HFF-Myc (cell line): ENCODE measurements at regions not wholly inside any gene's neighbourhood (a gene's known extent, or its start where the extent isn't known, plus 50 kb on each side); places are given as distances from the start of the nearest gene placed in this dataset.

Experiments
- DNase-seq: peaks from one replicate; pipeline ENCODE4 v3.0.0-alpha.2; 2011; ENCODE audit warnings: low read depth; ENCODE audit errors: extremely low read depth
- H3K4me3 ChIP-seq: replicated peaks from 2 replicates; pipeline ENCODE4 v1.5.1; 2011; ENCODE audit warnings: low read depth, mild to moderate bottlenecking, control low read depth, low read length
- TF ChIP-seq, protein P1 (sequence below): IDR thresholded peaks from 2 replicates; pipeline ENCODE4 v1.5.1; 2012; ENCODE audit warnings: mild to moderate bottlenecking, low read depth, low read length, control low read depth; ENCODE audit errors: missing control alignments

DNA sequence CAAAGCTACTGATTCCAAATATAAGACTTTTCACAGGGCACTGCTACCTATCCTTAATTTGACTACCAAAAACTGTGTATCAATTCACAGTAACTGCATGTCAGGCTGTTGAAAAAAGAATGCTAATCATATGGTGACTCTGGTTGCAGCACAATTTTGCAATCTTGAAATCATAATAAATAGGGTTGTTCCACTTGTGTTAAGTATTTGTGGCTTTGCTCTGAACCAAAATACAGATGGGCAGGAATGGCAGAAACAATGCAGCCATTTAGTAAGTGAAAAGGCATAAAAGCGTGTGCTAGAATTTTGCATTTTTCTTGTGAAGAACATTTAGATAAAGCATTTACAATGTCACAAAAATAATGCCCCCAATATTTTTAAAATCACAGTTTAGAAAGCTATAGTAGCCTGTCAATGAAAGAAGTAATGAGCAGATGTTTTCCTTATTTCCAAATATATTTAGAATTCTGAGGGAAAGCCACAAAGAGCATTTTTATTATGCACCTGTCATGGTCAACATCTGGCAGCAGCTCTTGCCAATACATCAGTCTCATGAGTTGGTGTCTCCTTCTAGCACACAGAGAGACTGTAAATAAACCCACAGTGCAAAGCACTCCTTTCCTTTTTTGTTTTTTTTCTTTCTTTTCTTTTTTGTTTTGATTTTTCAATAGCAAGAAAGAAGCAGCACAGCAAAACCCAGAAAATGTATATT is 54.8 kb upstream of the PAM start:
- no peak for DNase-seq
- TF ChIP-seq, protein P1, sequence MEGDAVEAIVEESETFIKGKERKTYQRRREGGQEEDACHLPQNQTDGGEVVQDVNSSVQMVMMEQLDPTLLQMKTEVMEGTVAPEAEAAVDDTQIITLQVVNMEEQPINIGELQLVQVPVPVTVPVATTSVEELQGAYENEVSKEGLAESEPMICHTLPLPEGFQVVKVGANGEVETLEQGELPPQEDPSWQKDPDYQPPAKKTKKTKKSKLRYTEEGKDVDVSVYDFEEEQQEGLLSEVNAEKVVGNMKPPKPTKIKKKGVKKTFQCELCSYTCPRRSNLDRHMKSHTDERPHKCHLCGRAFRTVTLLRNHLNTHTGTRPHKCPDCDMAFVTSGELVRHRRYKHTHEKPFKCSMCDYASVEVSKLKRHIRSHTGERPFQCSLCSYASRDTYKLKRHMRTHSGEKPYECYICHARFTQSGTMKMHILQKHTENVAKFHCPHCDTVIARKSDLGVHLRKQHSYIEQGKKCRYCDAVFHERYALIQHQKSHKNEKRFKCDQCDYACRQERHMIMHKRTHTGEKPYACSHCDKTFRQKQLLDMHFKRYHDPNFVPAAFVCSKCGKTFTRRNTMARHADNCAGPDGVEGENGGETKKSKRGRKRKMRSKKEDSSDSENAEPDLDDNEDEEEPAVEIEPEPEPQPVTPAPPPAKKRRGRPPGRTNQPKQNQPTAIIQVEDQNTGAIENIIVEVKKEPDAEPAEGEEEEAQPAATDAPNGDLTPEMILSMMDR: no peak
- no peak overlapping the region for H3K4me3 ChIP-seq

DNA sequence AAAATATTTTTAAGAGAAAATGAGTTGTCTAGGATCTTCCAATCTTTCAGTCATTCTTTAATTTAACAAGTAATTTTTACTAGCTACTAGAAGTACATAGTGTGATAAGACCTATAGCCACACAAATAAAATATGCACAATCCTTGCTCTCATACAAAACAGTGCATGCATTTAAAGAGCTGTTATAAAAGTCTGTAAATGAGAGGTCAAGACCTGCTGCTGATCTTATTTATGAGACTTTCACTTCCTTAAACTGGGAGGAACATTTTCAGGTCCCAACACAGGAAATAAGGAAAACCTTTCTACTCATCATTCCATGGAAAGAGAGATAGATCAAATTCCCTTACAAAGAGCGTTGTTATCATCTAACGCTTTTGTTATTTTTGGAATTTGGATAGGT is 54.2 kb upstream of the PAM start:
- no peak overlapping the region for H3K4me3 ChIP-seq
- TF ChIP-seq, protein P1: no peak
- DNase-seq: no peak

DNA sequence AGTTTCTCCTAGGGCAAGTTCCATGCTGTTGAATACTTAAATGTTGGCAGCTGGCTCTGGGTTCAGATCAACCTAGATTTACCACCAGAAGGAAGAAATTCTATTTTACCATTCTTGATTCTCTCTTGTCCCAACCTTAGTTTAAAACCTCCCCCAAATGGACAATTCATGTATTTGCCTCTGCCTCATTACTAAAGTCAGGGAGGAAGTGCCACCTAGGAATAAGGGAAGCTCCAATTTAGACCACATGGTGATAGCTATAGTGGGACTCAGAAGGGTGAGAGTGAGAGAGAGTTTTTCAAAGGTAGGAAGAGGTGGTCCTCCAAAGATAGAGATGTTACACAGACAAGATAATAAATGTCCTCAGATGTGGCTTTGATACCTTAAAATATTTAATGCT is 53.4 kb upstream of the PAM start:
- H3K4me3 ChIP-seq: no peak overlapping the region
- TF ChIP-seq, protein P1: no peak
- DNase-seq: no peak
